GM12873 (cell line): ENCODE measurements at regions not wholly inside any gene's neighbourhood (a gene's known extent, or its start where the extent isn't known, plus 50 kb on each side); places are given as distances from the start of the nearest gene placed in this dataset.

Experiments used
- CTCF ChIP-seq: IDR thresholded peaks from 2 replicates; pipeline ENCODE4 v1.5.1; 2012; ENCODE audit warnings: low read depth, mild to moderate bottlenecking, moderate library complexity, low read length, control low read depth; ENCODE audit not compliant: insufficient read depth; ENCODE audit errors: missing control alignments

DNA sequence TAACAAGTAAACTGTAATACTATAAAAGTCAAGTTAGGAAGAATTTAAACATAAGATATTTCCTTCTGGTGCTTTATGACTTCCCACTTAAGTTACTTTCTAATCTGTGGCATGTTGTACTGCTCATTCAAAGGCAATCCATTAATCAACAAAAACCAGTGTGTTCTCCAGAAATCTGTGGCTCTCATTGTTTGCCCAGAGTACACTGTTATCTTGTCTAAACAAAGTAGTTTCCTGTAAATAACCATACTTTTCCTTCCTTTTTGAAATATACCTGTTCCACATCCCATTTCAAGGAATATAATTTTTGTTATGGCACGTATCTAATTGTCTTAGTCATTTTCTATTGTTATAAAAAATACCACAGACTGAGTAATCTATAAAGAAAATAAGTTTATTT lies 184.1 kb downstream of the CCER1 start:
- no peak for TF ChIP-seq CTCF

GRCh38 chr12:90757957-90758356 lies 197.0 kb downstream of the CCER1 start:
- no peak for TF ChIP-seq CTCF

DNA sequence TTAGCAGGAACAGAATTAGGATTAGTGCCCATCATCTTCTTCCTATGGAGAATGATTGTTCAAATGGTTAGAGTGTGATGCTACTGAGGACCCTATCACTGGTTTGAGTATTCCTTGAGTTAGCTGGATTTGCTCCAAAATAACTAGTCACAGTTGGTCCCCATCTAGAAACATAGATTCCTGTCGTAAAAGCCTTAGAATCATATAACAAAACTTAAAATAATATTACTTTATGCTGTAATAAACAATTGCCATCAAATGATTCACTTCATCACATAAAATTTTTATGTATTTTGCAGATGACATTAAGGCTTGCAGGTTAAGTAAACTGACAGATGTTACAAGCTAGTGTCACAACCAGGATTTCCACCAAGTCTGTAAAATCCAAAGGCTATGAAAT lies 209.8 kb downstream of the CCER1 start:
- TF ChIP-seq CTCF = no peak

- TF ChIP-seq CTCF = no peak
These were observed 213.4 kb downstream of the CCER1 start for GRCh38 chr12:90741611-90742010.

GRCh38 chr12:90729736-90730135 lies 225.2 kb downstream of the CCER1 start:
- no peak for TF ChIP-seq CTCF

DNA sequence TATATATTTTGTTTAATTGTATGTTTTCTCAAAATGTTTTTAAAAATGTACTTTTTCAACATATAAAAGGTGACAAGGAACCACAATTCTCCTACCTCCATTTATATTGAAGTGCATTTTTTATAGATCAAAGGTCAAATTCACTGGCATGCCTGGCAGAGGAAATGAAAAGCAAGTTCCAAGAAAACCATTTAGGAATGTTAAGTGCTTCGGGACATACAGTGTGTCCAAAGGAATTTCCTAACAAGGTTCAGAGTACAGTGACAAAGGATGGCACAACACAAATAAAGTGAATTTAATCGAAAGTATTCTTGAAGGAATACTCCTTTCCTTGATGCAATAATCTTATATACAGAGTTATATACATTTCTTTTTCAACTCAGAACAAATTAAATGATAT lies 242.3 kb downstream of the CCER1 start:
- TF ChIP-seq CTCF = no peak

- no peak for TF ChIP-seq CTCF
These were observed 244.3 kb downstream of the CCER1 start for GRCh38 chr12:90710711-90711110.
